H1 (cell line): ENCODE measurements at regions not wholly inside any gene's neighbourhood (a gene's known extent, or its start where the extent isn't known, plus 50 kb on each side); places are given as distances from the start of the nearest gene placed in this dataset.

Experiments
- CTCF ChIA-PET: fragments of 300-600 bp; sonication (Branson Sonifier 250); formaldehyde crosslinking; loops from one replicate; lab custom pipeline; 2021; ENCODE audit not compliant: partially characterized antibody; lab: Charles Lee
- POLR2A ChIA-PET: fragments of 300-600 bp; sonication (Branson Sonifier 250); formaldehyde crosslinking; loops from one replicate; lab custom pipeline; 2021; ENCODE audit warnings: inconsistent platforms; ENCODE audit not compliant: partially characterized antibody; lab: Charles Lee
- DNase-seq, 2 experiments: peaks; one replicate each; pipeline versions ENCODE4 v3.0.0 to v3.0.0-alpha.2; 2010 to 2022; ENCODE audit warnings: low spot score in 2 of 2, low read depth in 1 of 2, mixed read lengths in 1 of 2
- FAIRE-seq: peaks from 2 replicates; lab custom pipeline; 2011; peaks lifted over from hg19 to GRCh38; lab: Jason Lieb, UNC
- H2AFZ ChIP-seq: 2 replicates; pipeline ENCODE4 v1.8.1; 2012; ENCODE audit warnings: low read length, inconsistent platforms
- H2AK5ac ChIP-seq: 2 replicates; pipeline ENCODE4 v1.6.1; 2013; ENCODE audit warnings: low read depth, low read length
- H2BK120ac ChIP-seq: replicated peaks from 2 replicates; pipeline ENCODE3; 2013; ENCODE audit warnings: low read depth, low read length, inconsistent platforms
- H2BK12ac ChIP-seq: 2 replicates; pipeline ENCODE4 v1.6.1; 2013; ENCODE audit warnings: low read depth, low read length
- H2BK15ac ChIP-seq: 2 replicates; pipeline ENCODE4 v1.6.1; 2013; ENCODE audit warnings: low read length
- H2BK20ac ChIP-seq: 2 replicates; pipeline ENCODE4 v1.6.1; 2013; ENCODE audit warnings: low read length
- H2BK5ac ChIP-seq: 2 replicates; pipeline ENCODE4 v1.6.1; 2013; ENCODE audit warnings: low read depth, low read length
- H3K14ac ChIP-seq: 2 replicates; pipeline ENCODE4 v1.6.1; 2013; ENCODE audit warnings: inconsistent platforms; ENCODE audit not compliant: insufficient read length
- H3K18ac ChIP-seq: 2 replicates; pipeline ENCODE4 v1.6.1; 2013; ENCODE audit warnings: low read length; ENCODE audit errors: extremely low read depth
- H3K23ac ChIP-seq: 2 replicates; pipeline ENCODE4 v1.6.1; 2013; ENCODE audit warnings: inconsistent platforms; ENCODE audit not compliant: insufficient read length
- H3K23me2 ChIP-seq: 2 replicates; pipeline ENCODE4 v1.6.1; 2013; ENCODE audit warnings: low read depth, low read length
- H3K27ac ChIP-seq: 2 replicates; pipeline ENCODE4 v1.6.1; 2011; ENCODE audit warnings: low read depth, low read length, inconsistent platforms
- H3K27me3 ChIP-seq, 4 experiments: replicated peaks in 1 of 4; 1 replicate in 1 of 4; 2 replicates in 3 of 4; pipeline versions ENCODE4 v1.6.1 to v1.8.1; 2011 to 2013; ENCODE audit warnings: low read length in 3 of 4, mild to moderate bottlenecking in 3 of 4, inconsistent platforms in 2 of 4, mixed read lengths in 2 of 4, moderate library complexity in 1 of 4; ENCODE audit not compliant: control insufficient read depth in 3 of 4, insufficient read depth in 3 of 4; ENCODE audit errors: extremely low read depth in 1 of 4
- H3K36me3 ChIP-seq, 4 experiments: 2 replicates each; pipeline versions ENCODE4 v1.6.1 to v1.8.1; 2011 to 2013; ENCODE audit warnings: mild to moderate bottlenecking in 4 of 4, low read length in 3 of 4, moderate library complexity in 2 of 4, control low read depth in 1 of 4, inconsistent platforms in 1 of 4; ENCODE audit not compliant: insufficient read depth in 4 of 4, control insufficient read depth in 2 of 4
- H3K4ac ChIP-seq: replicated peaks from 2 replicates; pipeline ENCODE3; 2013; ENCODE audit warnings: low read length, low read depth, mixed read lengths, inconsistent platforms; ENCODE audit not compliant: insufficient read length
- H3K4me1 ChIP-seq, 4 experiments: replicated peaks in 1 of 4; 1 replicate in 1 of 4; 2 replicates in 3 of 4; pipeline versions ENCODE4 v1.6.1 to v1.8.1; 2011 to 2013; ENCODE audit warnings: low read length in 3 of 4, inconsistent platforms in 2 of 4, mixed read lengths in 1 of 4; ENCODE audit not compliant: insufficient read depth in 4 of 4, control insufficient read depth in 3 of 4
- H3K4me2 ChIP-seq, 2 experiments: 2 replicates each; pipeline versions ENCODE4 v1.6.1 to v1.8.1; 2011 to 2013; ENCODE audit warnings: low read depth in 2 of 2, low read length in 2 of 2, control low read depth in 1 of 2, inconsistent platforms in 1 of 2, mild to moderate bottlenecking in 1 of 2; ENCODE audit not compliant: insufficient read depth in 1 of 2
- H3K4me3 ChIP-seq, 4 experiments: fragments of 200-600, 300-600 bp in 1 of 4; sonication (generic), shearing (Covaris generic), sonication (Bioruptor Twin) in 1 of 4; 2 replicates each; pipeline versions ENCODE4 v1.5.1 to v1.8.1; 2011 to 2016; ENCODE audit warnings: low read length in 4 of 4, low read depth in 3 of 4, control low read depth in 2 of 4, inconsistent platforms in 2 of 4, mild to moderate bottlenecking in 2 of 4, mixed read lengths in 1 of 4, moderate library complexity in 1 of 4; ENCODE audit not compliant: insufficient read depth in 2 of 4; ENCODE audit errors: extremely low read depth in 1 of 4
- H3K56ac ChIP-seq: replicated peaks from 2 replicates; pipeline ENCODE3; 2013; ENCODE audit warnings: low read depth, mild to moderate bottlenecking, mixed read lengths, low read length, inconsistent platforms; ENCODE audit not compliant: insufficient read length
- H3K79me1 ChIP-seq: 2 replicates; pipeline ENCODE4 v1.6.1; 2013; ENCODE audit warnings: low read depth, low read length, control low read depth
- H3K79me2 ChIP-seq, 2 experiments: 2 replicates each; pipeline versions ENCODE4 v1.6.1 to v1.8.1; 2012 to 2013; ENCODE audit warnings: low read length in 2 of 2, mild to moderate bottlenecking in 2 of 2, inconsistent platforms in 1 of 2; ENCODE audit not compliant: insufficient read depth in 2 of 2, control insufficient read depth in 1 of 2
- H3K9ac ChIP-seq, 4 experiments: replicated peaks in 1 of 4; 1 replicate in 1 of 4; 2 replicates in 3 of 4; pipeline versions ENCODE4 v1.6.1 to v1.8.1; 2011 to 2013; ENCODE audit warnings: low read depth in 3 of 4, low read length in 3 of 4, control low read depth in 2 of 4, mild to moderate bottlenecking in 2 of 4, moderate library complexity in 2 of 4, inconsistent platforms in 1 of 4; ENCODE audit errors: extremely low read depth in 1 of 4
- H3K9me3 ChIP-seq, 2 experiments: 2 replicates each; pipeline versions ENCODE4 v1.6.1 to v1.8.1; 2012 to 2013; ENCODE audit warnings: mild to moderate bottlenecking in 2 of 2, moderate library complexity in 2 of 2, control low read depth in 1 of 2, inconsistent platforms in 1 of 2, low read depth in 1 of 2, low read length in 1 of 2, mixed read lengths in 1 of 2; ENCODE audit not compliant: insufficient read depth in 2 of 2
- H4K20me1 ChIP-seq, 2 experiments: replicated peaks in 1 of 2; 2 replicates each; pipeline versions ENCODE3 to v1.8.1; 2011 to 2013; ENCODE audit warnings: inconsistent platforms in 2 of 2, low read length in 2 of 2, mild to moderate bottlenecking in 1 of 2; ENCODE audit not compliant: insufficient read depth in 2 of 2, control insufficient read depth in 1 of 2
- H4K5ac ChIP-seq: 2 replicates; pipeline ENCODE4 v1.6.1; 2013; ENCODE audit warnings: low read length, low read depth, mixed read lengths, inconsistent platforms; ENCODE audit not compliant: insufficient read length
- H4K8ac ChIP-seq: 2 replicates; pipeline ENCODE4 v1.8.0; 2013; ENCODE audit warnings: mild to moderate bottlenecking, moderate library complexity, low read length, inconsistent platforms; ENCODE audit not compliant: insufficient read depth; ENCODE audit errors: extremely low read depth
- H4K91ac ChIP-seq: replicated peaks from 2 replicates; pipeline ENCODE3; 2013; ENCODE audit warnings: low read length, mixed read lengths, inconsistent platforms; ENCODE audit not compliant: insufficient read length
- BACH1 ChIP-seq: IDR thresholded peaks from 2 replicates; pipeline ENCODE4 v1.6.1; 2012; ENCODE audit warnings: low read length, improper control_type of control experiment
- BCL11A ChIP-seq, 2 experiments: IDR thresholded peaks; one replicate each; pipeline ENCODE4 v1.6.1; 2011; ENCODE audit warnings: low read depth in 2 of 2, low read length in 2 of 2, mild to moderate bottlenecking in 2 of 2
- CHD2 ChIP-seq: IDR thresholded peaks from 2 replicates; pipeline ENCODE4 v1.6.1; 2012; ENCODE audit warnings: low read length, improper control_type of control experiment
- HDAC2 ChIP-seq, 2 experiments: fragments of 300-600 bp in 1 of 2; sonication (generic) in 1 of 2; IDR thresholded peaks; 2 replicates each; pipeline ENCODE4 v1.6.1; 2011 to 2012; ENCODE audit warnings: low read depth in 2 of 2, low read length in 2 of 2, mild to moderate bottlenecking in 2 of 2, moderate library complexity in 2 of 2, borderline replicate concordance in 1 of 2, inconsistent platforms in 1 of 2
- NANOG ChIP-seq: IDR thresholded peaks from 2 replicates; pipeline ENCODE4 v1.6.1; 2011; ENCODE audit warnings: low read length, low read depth, mild to moderate bottlenecking, inconsistent platforms; ENCODE audit not compliant: insufficient read depth, poor library complexity, severe bottlenecking
- RAD21 ChIP-seq, 2 experiments: IDR thresholded peaks in 1 of 2; conservative IDR thresholded peaks in 1 of 2; 2 replicates each; pipeline ENCODE4 v1.6.1; 2011; ENCODE audit warnings: low read depth in 2 of 2, low read length in 2 of 2, improper control_type of control experiment in 1 of 2, inconsistent platforms in 1 of 2, mild to moderate bottlenecking in 1 of 2, moderate library complexity in 1 of 2
- RBBP5 ChIP-seq: IDR thresholded peaks from 2 replicates; pipeline ENCODE4 v1.7.1; 2012; ENCODE audit warnings: low read depth, mild to moderate bottlenecking, inconsistent platforms, low read length, moderate library complexity, borderline replicate concordance
- TAF7 ChIP-seq: optimal IDR thresholded peaks from 2 replicates; pipeline ENCODE3; 2011; ENCODE audit warnings: low read depth, mild to moderate bottlenecking, inconsistent platforms, low read length, moderate library complexity, borderline replicate concordance
- TEAD4 ChIP-seq: IDR thresholded peaks from 2 replicates; pipeline ENCODE4 v1.6.1; 2012; ENCODE audit warnings: low read depth, low read length, inconsistent platforms, mixed read lengths
- WGBS, 2 experiments: shearing (Covaris generic) in 1 of 2; methylation state at CpG; one replicate each; pipeline versions ENCODE4 v1.1.6 to v1.1.7; 2013 to 2015; ENCODE audit warnings: low lambda C conversion rate in 2 of 2, mixed read lengths in 2 of 2, inconsistent platforms in 1 of 2, low coverage in 1 of 2, missing lambda C conversion rate in 1 of 2; ENCODE audit not compliant: insufficient replicate concordance in 2 of 2, insufficient coverage in 1 of 2, insufficient read length in 1 of 2; ENCODE audit errors: extremely low coverage in 1 of 2, missing lambda C conversion rate in 1 of 2; 5-methylcytosine and 5-hydroxymethylcytosine counted together
- TF ChIP-seq, protein P1 (sequence below): IDR thresholded peaks from 2 replicates; pipeline ENCODE4 v1.6.1; 2012; ENCODE audit warnings: low read length, inconsistent platforms

DNA sequence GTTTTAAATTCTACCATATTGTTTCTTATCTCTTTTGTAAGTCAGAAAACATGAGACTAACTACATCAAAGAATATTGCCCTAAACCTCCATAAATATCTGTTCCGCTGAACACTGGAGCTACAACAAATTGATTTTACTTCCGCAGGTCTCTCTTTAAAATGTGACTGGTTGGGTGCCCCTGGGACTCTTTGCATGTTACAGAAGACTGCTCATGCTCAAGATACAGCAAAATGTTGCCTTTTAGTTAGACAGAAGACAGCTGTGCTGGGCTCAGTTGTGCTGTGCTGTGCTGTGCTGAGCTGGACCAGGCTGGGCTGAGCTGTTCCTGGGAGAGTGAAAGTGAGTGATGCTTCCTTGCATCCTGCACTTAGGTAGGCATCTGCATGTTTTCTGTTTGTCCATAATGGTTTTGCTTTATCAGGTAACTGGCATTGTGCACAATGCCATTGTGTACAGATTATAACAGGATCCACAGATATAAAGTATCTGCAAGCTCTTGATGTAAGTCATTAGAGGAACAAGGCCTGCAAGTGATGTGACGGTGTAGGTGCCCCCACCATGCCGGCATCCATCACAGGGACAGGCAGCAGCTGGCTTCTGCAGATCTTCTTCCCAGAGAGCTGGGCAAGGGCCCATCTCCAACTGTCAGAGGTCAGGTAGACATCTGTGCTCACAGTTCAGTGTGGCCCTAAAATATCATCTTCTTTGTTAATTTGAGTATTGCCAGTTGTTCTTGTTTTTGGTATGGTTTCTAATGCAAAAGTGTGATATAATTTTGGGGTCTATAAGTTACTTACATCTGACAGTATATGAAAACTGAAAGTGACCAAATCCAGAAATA, 972.5 kb upstream of the CELF2 start:
- no peak overlapping the region for H3K4me2 ChIP-seq
- FAIRE-seq = no peak
- no peaks in the 10 kb centered on the region for H3K23me2 ChIP-seq
- H3K14ac ChIP-seq = no peak overlapping the region
- POLR2A ChIA-PET = no interaction called here
- no peaks in the 10 kb centered on the region for H3K27me3 ChIP-seq
- H3K4me1 ChIP-seq = no peaks in the 10 kb centered on the region
- H3K9ac ChIP-seq = no peak overlapping the region
- no peaks in the 10 kb centered on the region for H3K36me3 ChIP-seq
- WGBS, 2 experiments = 97% methylated on average over 4 of the region's 4 CpGs; no CpG with 5 or more reads in 1 of the 2 experiments
- no peaks in the 10 kb centered on the region for H4K20me1 ChIP-seq
- H3K9me3 ChIP-seq = no peaks in the 10 kb centered on the region
- H3K18ac ChIP-seq = no peak overlapping the region
- no peak overlapping the region for H4K8ac ChIP-seq
- H2BK5ac ChIP-seq = no peak overlapping the region
- no peak overlapping the region for H2BK12ac ChIP-seq
- no peak for DNase-seq
- H3K79me2 ChIP-seq = no peaks in the 10 kb centered on the region
- no peak overlapping the region for H3K4me3 ChIP-seq
- no peak overlapping the region for H3K23ac ChIP-seq
- no peak overlapping the region for H2BK120ac ChIP-seq
- H2AFZ ChIP-seq = no peak overlapping the region
- no peak overlapping the region for H4K91ac ChIP-seq
- H3K4ac ChIP-seq = no peak overlapping the region
- H2BK20ac ChIP-seq = no peak overlapping the region
- CTCF ChIA-PET = interaction anchor here (1.1 kb wide), 1 partner anchor 9 kb away, joined by 3 read pairs; no protein-coding TSS in a partner anchor
- no peak overlapping the region for H3K56ac ChIP-seq
- no peak overlapping the region for H3K27ac ChIP-seq
- H2BK15ac ChIP-seq = no peak overlapping the region
- no peaks in the 10 kb centered on the region for H3K79me1 ChIP-seq
- no peak overlapping the region for H2AK5ac ChIP-seq
- H4K5ac ChIP-seq = no peak overlapping the region
- TF ChIP-seq CHD2 (no peak), NANOG (no peak), BACH1 (no peak), RAD21 (IDR thresholded peaks at IDR 0.05 in 1 of 2, conservative IDR thresholded peaks at IDR 0.05 in 1 of 2; ENCODE audit: low read depth in 2 of 2, low read length in 2 of 2) (no peak), TEAD4 (no peak), BCL11A (IDR thresholded peaks at IDR 0.05; ENCODE audit: low read depth in 2 of 2, low read length in 2 of 2) (no peak), RBBP5 (no peak), TAF7 (no peak), HDAC2 (IDR thresholded peaks at IDR 0.05; ENCODE audit: borderline replicate concordance in 1 of 2, low read depth in 2 of 2, low read length in 2 of 2) (no peak)
- TF ChIP-seq, protein P1, sequence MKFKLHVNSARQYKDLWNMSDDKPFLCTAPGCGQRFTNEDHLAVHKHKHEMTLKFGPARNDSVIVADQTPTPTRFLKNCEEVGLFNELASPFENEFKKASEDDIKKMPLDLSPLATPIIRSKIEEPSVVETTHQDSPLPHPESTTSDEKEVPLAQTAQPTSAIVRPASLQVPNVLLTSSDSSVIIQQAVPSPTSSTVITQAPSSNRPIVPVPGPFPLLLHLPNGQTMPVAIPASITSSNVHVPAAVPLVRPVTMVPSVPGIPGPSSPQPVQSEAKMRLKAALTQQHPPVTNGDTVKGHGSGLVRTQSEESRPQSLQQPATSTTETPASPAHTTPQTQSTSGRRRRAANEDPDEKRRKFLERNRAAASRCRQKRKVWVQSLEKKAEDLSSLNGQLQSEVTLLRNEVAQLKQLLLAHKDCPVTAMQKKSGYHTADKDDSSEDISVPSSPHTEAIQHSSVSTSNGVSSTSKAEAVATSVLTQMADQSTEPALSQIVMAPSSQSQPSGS = no peak
